Panc1 (cell line): ENCODE measurements at regions not wholly inside any gene's neighbourhood (a gene's known extent, or its start where the extent isn't known, plus 50 kb on each side); places are given as distances from the start of the nearest gene placed in this dataset.

Experiments
- CTCF ChIP-seq: fragments of 450-650 bp; IDR thresholded peaks from 2 replicates; pipeline ENCODE4 v1.5.1; 2017; ENCODE audit warnings: mild to moderate bottlenecking
- POLR2AphosphoS5 ChIP-seq: IDR thresholded peaks from 2 replicates; pipeline ENCODE4 v1.6.1; 2012; ENCODE audit warnings: mild to moderate bottlenecking, low read depth, low read length, moderate library complexity
- SIN3A ChIP-seq: IDR thresholded peaks from 2 replicates; pipeline ENCODE4 v1.6.1; 2012; ENCODE audit warnings: low read depth, mild to moderate bottlenecking, low read length, moderate library complexity, borderline replicate concordance; ENCODE audit not compliant: insufficient read depth
- TF ChIP-seq, protein P1 (sequence below), 2 experiments: IDR thresholded peaks; 2 replicates each; pipeline ENCODE4 v1.6.1; 2011 to 2012; ENCODE audit warnings: low read depth in 2 of 2, control low read depth in 1 of 2, low read length in 1 of 2, mild to moderate bottlenecking in 1 of 2, moderate library complexity in 1 of 2; ENCODE audit not compliant: insufficient read depth in 1 of 2

- TF ChIP-seq CTCF, result no peak
- no peak for TF ChIP-seq POLR2AphosphoS5
- TF ChIP-seq, protein P1, sequence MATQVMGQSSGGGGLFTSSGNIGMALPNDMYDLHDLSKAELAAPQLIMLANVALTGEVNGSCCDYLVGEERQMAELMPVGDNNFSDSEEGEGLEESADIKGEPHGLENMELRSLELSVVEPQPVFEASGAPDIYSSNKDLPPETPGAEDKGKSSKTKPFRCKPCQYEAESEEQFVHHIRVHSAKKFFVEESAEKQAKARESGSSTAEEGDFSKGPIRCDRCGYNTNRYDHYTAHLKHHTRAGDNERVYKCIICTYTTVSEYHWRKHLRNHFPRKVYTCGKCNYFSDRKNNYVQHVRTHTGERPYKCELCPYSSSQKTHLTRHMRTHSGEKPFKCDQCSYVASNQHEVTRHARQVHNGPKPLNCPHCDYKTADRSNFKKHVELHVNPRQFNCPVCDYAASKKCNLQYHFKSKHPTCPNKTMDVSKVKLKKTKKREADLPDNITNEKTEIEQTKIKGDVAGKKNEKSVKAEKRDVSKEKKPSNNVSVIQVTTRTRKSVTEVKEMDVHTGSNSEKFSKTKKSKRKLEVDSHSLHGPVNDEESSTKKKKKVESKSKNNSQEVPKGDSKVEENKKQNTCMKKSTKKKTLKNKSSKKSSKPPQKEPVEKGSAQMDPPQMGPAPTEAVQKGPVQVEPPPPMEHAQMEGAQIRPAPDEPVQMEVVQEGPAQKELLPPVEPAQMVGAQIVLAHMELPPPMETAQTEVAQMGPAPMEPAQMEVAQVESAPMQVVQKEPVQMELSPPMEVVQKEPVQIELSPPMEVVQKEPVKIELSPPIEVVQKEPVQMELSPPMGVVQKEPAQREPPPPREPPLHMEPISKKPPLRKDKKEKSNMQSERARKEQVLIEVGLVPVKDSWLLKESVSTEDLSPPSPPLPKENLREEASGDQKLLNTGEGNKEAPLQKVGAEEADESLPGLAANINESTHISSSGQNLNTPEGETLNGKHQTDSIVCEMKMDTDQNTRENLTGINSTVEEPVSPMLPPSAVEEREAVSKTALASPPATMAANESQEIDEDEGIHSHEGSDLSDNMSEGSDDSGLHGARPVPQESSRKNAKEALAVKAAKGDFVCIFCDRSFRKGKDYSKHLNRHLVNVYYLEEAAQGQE (IDR thresholded peaks at IDR 0.05; ENCODE audit: insufficient read depth in 1 of 2, low read depth in 2 of 2, low read length in 1 of 2), result no peak
- TF ChIP-seq SIN3A, result no peak
Measured at GRCh38 chr2:105525201-105525600, 126.3 kb upstream of the FHL2 start.
